Stimulated activated CD8-positive, alpha-beta memory T cell treated with anti-CD3 and anti-CD28 coated beads, Interleukin-15, amount 100 ng/mL, for 4 hours (primary cell): ENCODE measurements at regions not wholly inside any gene's neighbourhood (a gene's known extent, or its start where the extent isn't known, plus 50 kb on each side); places are given as distances from the start of the nearest gene placed in this dataset.

Experiments
- DNase-seq, 2 donors: peaks; one replicate each; pipeline ENCODE4 v3.0.0-alpha.2; 2020; ENCODE audit warnings: low read depth in 2 of 2

DNA sequence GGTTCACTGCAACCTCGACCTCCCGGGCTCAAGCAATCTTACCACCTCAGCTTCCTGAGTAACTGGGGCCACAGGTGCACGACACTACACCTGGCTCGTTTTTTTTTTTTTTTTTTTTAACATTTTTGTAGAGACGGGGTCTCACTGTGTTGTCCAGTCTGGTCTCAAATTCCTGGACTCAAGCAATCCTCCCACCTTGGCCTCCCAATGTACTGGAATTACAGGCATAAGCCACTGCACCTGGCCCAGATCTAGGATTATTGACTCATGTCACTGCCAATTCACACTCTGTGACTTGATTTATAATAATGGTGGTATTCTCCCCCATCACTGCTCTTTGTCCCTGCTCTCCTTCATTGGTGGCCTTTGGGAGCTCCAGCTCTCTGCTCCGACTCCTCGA lies 145.1 kb downstream of the PTPRU start:
- DNase-seq = no peak

DNA sequence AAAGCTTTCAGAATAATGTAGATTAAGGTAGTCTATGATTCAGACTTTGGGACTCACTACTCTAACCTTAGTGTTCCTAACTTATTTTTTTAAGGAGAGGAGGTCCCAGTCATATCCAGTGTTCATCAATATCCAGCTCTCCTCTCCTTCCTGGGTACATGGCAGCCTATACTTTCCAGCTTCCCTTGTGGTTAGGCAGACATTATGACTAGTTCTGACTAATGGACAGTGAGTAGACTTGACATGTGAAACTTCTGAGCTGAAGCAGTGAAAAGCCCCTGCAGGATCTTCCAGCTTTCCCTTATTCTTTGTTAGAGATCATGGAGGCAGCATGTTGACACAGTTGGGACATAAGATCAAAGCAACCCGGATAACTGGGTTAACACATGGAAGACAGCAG lies 144.2 kb downstream of the PTPRU start:
- no peak for DNase-seq

DNA sequence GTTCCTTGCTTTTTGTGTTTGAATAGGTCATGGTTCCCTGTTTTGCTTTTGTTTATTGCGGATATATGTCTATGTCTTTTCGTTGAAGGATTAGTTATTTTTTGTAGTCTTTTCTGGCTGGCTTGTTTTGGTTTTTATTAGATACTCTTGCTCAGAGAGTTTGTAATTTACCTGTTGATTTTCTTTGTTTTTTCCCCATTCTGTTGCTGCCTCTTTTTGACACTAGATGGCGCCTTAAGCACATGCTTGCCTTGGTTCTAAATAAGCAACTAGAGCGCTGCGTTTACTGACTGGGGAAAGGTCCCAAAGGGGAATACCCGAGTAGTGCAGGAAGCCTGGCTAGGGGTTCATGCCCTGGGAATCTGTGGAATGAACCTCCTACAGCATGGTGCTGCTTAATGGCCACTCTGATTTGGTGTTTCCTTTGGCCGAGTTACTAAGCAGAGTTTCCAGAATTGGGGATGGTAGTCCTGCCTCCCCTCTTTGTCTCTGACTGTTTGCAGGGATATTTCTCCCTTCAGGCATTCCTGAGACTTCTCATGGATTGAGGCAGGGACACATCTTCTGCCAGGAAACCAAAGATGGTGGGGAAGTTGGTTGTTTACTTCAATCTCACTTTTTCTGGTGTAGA lies 143.2 kb downstream of the PTPRU start:
- no peak for DNase-seq
